Transverse colon (tissue), 4 donors: ENCODE measurements at regions not wholly inside any gene's neighbourhood (a gene's known extent, or its start where the extent isn't known, plus 50 kb on each side); places are given as distances from the start of the nearest gene placed in this dataset.
A peak's percentile ranks its signal among the peaks of the same experiment; 100 is the strongest.

Experiments used
- DNase-seq: peaks from one replicate; pipeline ENCODE4 v3.0.0-alpha.2; 2019
- H3K27ac ChIP-seq, 4 donors: fragments of 200-600 bp; sonication (generic); 2 replicates each; pipeline ENCODE4 v1.5.1; 2016 to 2018; ENCODE audit warnings: inconsistent platforms in 4 of 4
- H3K27me3 ChIP-seq: fragments of 200-600 bp; sonication (generic); 2 replicates; pipeline ENCODE4 v1.5.1; 2017; ENCODE audit warnings: inconsistent platforms
- H3K36me3 ChIP-seq, 4 donors: fragments of 200-600 bp; sonication (generic); 2 replicates each; pipeline ENCODE4 v1.5.1; 2017 to 2019; ENCODE audit warnings: inconsistent platforms in 4 of 4
- H3K4me1 ChIP-seq, 4 donors: fragments of 200-600 bp; sonication (generic); 2 replicates each; pipeline ENCODE4 v1.5.1; 2017 to 2020; ENCODE audit warnings: inconsistent platforms in 4 of 4
- H3K4me3 ChIP-seq, 4 donors: fragments of 200-600 bp; sonication (generic); 1 replicate in 1 of 4; 2 replicates in 3 of 4; pipeline versions ENCODE4 v1.5.1 to v1.6.1; 2017 to 2019; ENCODE audit warnings: inconsistent platforms in 4 of 4
- H3K9me3 ChIP-seq, 2 donors: fragments of 200-600 bp; sonication (generic); 2 replicates each; pipeline ENCODE4 v1.5.1; 2017 to 2019; ENCODE audit warnings: inconsistent platforms in 2 of 2
- CTCF ChIP-seq, 5 experiments: fragments of 200-600 bp in 3 of 5; fragments of 450-650 bp in 2 of 5; sonication (generic) in 3 of 5; IDR thresholded peaks; 1 replicate in 2 of 5; 2 replicates in 3 of 5; pipeline ENCODE4 v1.5.1; 2016 to 2017; ENCODE audit warnings: antibody characterized with exemption in 5 of 5, inconsistent platforms in 3 of 5, mild to moderate bottlenecking in 2 of 5, moderate library complexity in 1 of 5
- EP300 ChIP-seq: sonication (generic); formaldehyde crosslinking; IDR thresholded peaks from one replicate; pipeline ENCODE4 v1.6.1; 2017; ENCODE audit warnings: antibody characterized with exemption, low read depth
- POLR2A ChIP-seq: fragments of 450-650 bp; IDR thresholded peaks from one replicate; pipeline ENCODE4 v1.6.1; 2016; ENCODE audit warnings: antibody characterized with exemption, mild to moderate bottlenecking, moderate library complexity
- POLR2AphosphoS5 ChIP-seq, 3 donors: sonication (generic); formaldehyde crosslinking; IDR thresholded peaks; one replicate each; pipeline ENCODE4 v1.6.1; 2016; ENCODE audit warnings: antibody characterized with exemption in 3 of 3
- WGBS, 2 donors: methylation state at CpG; one replicate each; pipeline ENCODE4 v1.1.5; 2018; ENCODE audit warnings: low coverage in 1 of 2; 5-methylcytosine and 5-hydroxymethylcytosine counted together
- in situ Hi-C, 4 donors: fragments of 200-750 bp; cut with MboI; loops; one replicate each; pipeline versions ENCODE4 v1.15.0 to v1.15.1; 2017; ENCODE audit warnings: low sequenced_read_pairs in 3 of 4, low pct_ligation_motif_present in 1 of 4, low pct_unique_long_range_greater_than_20kb in 1 of 4
- intact Hi-C: fragments of 100-400 bp; cut with DNase I; formaldehyde crosslinking; loops from one replicate; pipeline ENCODE4 v1.15.1; 2023; ENCODE audit warnings: low total_unique reads

GRCh38 chr15:95265419-95265997 lies 1034.1 kb downstream of the MCTP2 start:
- no peaks in the 10 kb centered on the region for H3K27me3 ChIP-seq
- 28 to 29% methylated on average over 3 of the region's 3 CpGs for WGBS, 2 donors
- peak overlapping the region; percentile 46 to 73 (median 54) for H3K27ac ChIP-seq
- TF ChIP-seq CTCF (IDR thresholded peaks at IDR 0.05): no peak
- H3K4me3 ChIP-seq: no peak overlapping the region
- H3K9me3 ChIP-seq: no peaks in the 10 kb centered on the region
- DNase-seq: no peak
- H3K4me1 ChIP-seq: peaks cover 0 to 5% (median 0%) of the 10 kb centered on the region in 4 donors
- in situ Hi-C loops (loop anchor here (10.0 to 25.0 kb wide), 4 partner anchors 1059 to 1972 kb away; partner anchors contain the start of gene NR2F2 (in 2 of the 4)), intact Hi-C loops (no loop called here)
- H3K36me3 ChIP-seq: no peaks in the 10 kb centered on the region

GRCh38 chr15:95266451-95267061 lies 1035.2 kb downstream of the MCTP2 start:
- no peak for DNase-seq
- H3K27ac ChIP-seq: peak overlapping the region; percentile 46 to 73 (median 54)
- no peaks in the 10 kb centered on the region for H3K9me3 ChIP-seq
- intact Hi-C loops (no loop called here), in situ Hi-C loops (loop anchor here (10.0 to 25.0 kb wide), 4 partner anchors 1058 to 1971 kb away; partner anchors contain the start of gene NR2F2 (in 2 of the 4))
- no peak for TF ChIP-seq POLR2A
- no peak for TF ChIP-seq POLR2AphosphoS5 (IDR thresholded peaks at IDR 0.05)
- TF ChIP-seq EP300: no peak
- no peak for TF ChIP-seq CTCF (IDR thresholded peaks at IDR 0.05)
- WGBS, 2 donors: 43 to 54% methylated on average over 7 of the region's 7 CpGs
- peaks cover 0 to 5% (median 0%) of the 10 kb centered on the region in 4 donors for H3K4me1 ChIP-seq
- no peaks in the 10 kb centered on the region for H3K36me3 ChIP-seq
- H3K27me3 ChIP-seq: no peaks in the 10 kb centered on the region
- H3K4me3 ChIP-seq: no peak overlapping the region

GRCh38 chr15:95267481-95267880 lies 1036.1 kb downstream of the MCTP2 start:
- Histone ChIP-seq H3K27me3 (no peaks in the 10 kb centered on the region), H3K4me1 (peaks cover 0 to 5% (median 0%) of the 10 kb centered on the region in 4 donors), H3K9me3 (no peaks in the 10 kb centered on the region), H3K4me3 (no peak overlapping the region), H3K36me3 (no peaks in the 10 kb centered on the region), H3K27ac (peak overlapping the region; percentile 46 to 73 (median 54))
- TF ChIP-seq POLR2A (no peak), EP300 (no peak), POLR2AphosphoS5 (IDR thresholded peaks at IDR 0.05) (no peak), CTCF (IDR thresholded peaks at IDR 0.05) (no peak)
- WGBS, 2 donors: 50 to 53% methylated on average over 2 to 3 of the region's 3 CpGs
- DNase-seq: no peak
- in situ Hi-C loops (loop anchor here (10.0 to 25.0 kb wide), 4 partner anchors 1057 to 1970 kb away; partner anchors contain the start of gene NR2F2 (in 2 of the 4)), intact Hi-C loops (no loop called here)

- Histone ChIP-seq H3K27me3 (no peaks in the 10 kb centered on the region), H3K4me3 (no peak overlapping the region), H3K27ac (peak overlapping the region in 2 of 4 donors; percentile 3 to 7), H3K36me3 (no peaks in the 10 kb centered on the region), H3K4me1 (peaks cover 0 to 5% (median 0%) of the 10 kb centered on the region in 4 donors), H3K9me3 (no peaks in the 10 kb centered on the region)
- TF ChIP-seq POLR2AphosphoS5 (IDR thresholded peaks at IDR 0.05): no peak
- no peak for TF ChIP-seq POLR2A
- no peak for TF ChIP-seq EP300
- no peak for TF ChIP-seq CTCF (IDR thresholded peaks at IDR 0.05)
- intact Hi-C loops (no loop called here), in situ Hi-C loops (loop anchor here (10.0 to 25.0 kb wide), 4 partner anchors 1055 to 1968 kb away; partner anchors contain the start of gene NR2F2 (in 2 of the 4))
- DNase-seq: no peak
- WGBS, 2 donors: 44 to 65% methylated on average over 6 to 10 of the region's 10 CpGs
These were observed 1038.2 kb downstream of the MCTP2 start for GRCh38 chr15:95269242-95270183.
